ENCODE measurements at regions not wholly inside any gene's neighbourhood (a gene's known extent, or its start where the extent isn't known, plus 50 kb on each side); places are given as distances from the start of the nearest gene placed in this dataset.

DNA sequence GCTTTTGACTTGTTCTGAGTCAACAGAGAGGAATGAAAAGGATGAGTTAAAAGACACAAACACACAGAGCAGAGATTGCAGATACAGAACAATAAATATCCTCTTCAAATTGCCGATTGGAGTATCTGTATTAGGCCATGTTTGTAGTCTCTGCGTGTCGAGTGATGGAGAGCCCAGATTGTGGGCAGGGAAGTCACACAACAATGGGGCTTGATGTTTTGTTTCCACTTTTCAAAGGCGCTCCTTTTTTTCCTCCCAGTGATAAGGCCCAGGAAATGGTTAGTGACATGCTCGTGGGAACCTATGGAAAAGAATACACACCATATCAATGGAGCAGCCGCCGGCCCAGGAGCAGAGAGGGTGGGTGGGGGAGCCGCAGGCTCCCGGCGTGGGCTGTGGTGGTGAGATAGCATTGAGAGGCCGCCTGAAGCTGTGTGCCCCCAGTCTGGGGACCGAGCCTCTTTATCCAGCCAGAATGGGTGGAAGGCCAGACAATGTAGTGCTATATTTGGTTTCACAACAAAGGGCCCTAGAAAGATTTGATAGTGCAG lies 555.9 kb downstream of the INSC start (continued):
- TF ChIP-seq ESRRA (IDR thresholded peaks at IDR 0.05; ENCODE audit: borderline replicate concordance, low read depth) (no peak), TBP (optimal IDR thresholded peaks at IDR 0.05; ENCODE audit: low read depth, low read length) (peak; percentile 45), ZNF408 (CRISPR knock-in tag; IDR thresholded peaks at IDR 0.05; ENCODE audit: low read depth) (no peak)
- TF ChIP-seq, protein P1, sequence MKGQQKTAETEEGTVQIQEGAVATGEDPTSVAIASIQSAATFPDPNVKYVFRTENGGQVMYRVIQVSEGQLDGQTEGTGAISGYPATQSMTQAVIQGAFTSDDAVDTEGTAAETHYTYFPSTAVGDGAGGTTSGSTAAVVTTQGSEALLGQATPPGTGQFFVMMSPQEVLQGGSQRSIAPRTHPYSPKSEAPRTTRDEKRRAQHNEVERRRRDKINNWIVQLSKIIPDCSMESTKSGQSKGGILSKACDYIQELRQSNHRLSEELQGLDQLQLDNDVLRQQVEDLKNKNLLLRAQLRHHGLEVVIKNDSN (CRISPR knock-in tag; IDR thresholded peaks at IDR 0.05) = no peak

DNA sequence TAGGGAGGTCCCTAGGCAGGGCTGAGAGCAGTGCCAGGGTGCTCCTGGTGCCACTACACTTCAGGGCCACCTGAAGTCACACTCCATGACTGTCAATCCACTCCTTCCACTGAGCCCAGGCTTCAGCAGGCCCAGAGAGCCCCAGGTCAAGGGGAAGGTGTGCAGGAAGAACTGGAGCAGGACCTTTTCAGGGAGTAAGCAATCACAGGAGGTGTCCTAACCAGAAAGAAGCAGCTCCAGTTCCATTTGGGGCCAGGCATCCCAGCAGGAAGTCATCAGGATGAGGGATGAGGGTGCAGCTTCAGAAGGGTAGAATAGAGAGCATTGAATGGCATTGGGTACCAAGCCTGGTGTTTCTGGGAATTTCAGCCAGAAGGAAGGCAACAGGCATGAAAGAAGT lies 556.5 kb downstream of the INSC start:
- no peak for FAIRE-seq
- POLR2A ChIA-PET = interaction anchor here (0.7 kb wide), 1 partner anchor 622 kb away, joined by 3 read pairs; no protein-coding TSS in a partner anchor
- H3K9me1 ChIP-seq (ENCODE audit: control insufficient read depth, insufficient read depth, low read length) = no peaks in the 10 kb centered on the region
- no peaks in the 10 kb centered on the region; a peak in 1 of 5 replicates for H3K27me3 ChIP-seq (ENCODE audit: control insufficient read depth in 2 of 2, insufficient read depth in 2 of 2, low read length in 2 of 2)
- DNase-seq (ENCODE audit: extremely low read depth in 1 of 4, low spot score in 3 of 4) = no peak
- no TSS peak for BruUV-seq (replicated peaks)
- no peaks in the 10 kb centered on the region for H3K36me3 ChIP-seq (ENCODE audit: control insufficient read depth, insufficient read depth, low read length)
- no peaks in the 10 kb centered on the region for H4K20me1 ChIP-seq (replicated peaks; ENCODE audit: control insufficient read depth, insufficient read depth, low read length)
- in situ Hi-C loops (cut with MboI) = no loop called here
- intact Hi-C loops (cut with micrococcal nuclease) = no loop called here
- CTCF ChIA-PET (ENCODE audit: low intra/inter-chr PET ratio) = no interaction called here
- H3K4me3 ChIP-seq = no peak overlapping the region
- no peak overlapping the region for H3K9ac ChIP-seq (ENCODE audit: insufficient read depth in 1 of 2, low read depth in 2 of 2, low read length in 2 of 2)
- TF ChIP-seq, protein P2, sequence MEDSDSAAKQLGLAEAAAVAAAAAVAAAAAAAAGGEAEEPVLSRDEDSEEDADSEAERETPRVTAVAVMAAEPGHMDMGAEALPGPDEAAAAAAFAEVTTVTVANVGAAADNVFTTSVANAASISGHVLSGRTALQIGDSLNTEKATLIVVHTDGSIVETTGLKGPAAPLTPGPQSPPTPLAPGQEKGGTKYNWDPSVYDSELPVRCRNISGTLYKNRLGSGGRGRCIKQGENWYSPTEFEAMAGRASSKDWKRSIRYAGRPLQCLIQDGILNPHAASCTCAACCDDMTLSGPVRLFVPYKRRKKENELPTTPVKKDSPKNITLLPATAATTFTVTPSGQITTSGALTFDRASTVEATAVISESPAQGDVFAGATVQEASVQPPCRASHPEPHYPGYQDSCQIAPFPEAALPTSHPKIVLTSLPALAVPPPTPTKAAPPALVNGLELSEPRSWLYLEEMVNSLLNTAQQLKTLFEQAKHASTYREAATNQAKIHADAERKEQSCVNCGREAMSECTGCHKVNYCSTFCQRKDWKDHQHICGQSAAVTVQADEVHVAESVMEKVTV (CRISPR knock-in tag; IDR thresholded peaks at IDR 0.05) = no peak
- TF ChIP-seq RBM22 (IDR thresholded peaks at IDR 0.05; ENCODE audit: low read depth, low read length, poor library complexity, severe bottlenecking) (no peak), MEF2A (IDR thresholded peaks at IDR 0.05; ENCODE audit: control insufficient read depth, low read depth, low read length) (no peak), TARDBP (IDR thresholded peaks at IDR 0.05) (no peak), ZNF717 (CRISPR knock-in tag; IDR thresholded peaks at IDR 0.05) (no peak), CBFA2T3 (IDR thresholded peaks at IDR 0.05) (no peak), COPS2 (conservative IDR thresholded peaks at IDR 0.05) (no peak), RFX5 (IDR thresholded peaks at IDR 0.05; ENCODE audit: low read depth, low read length) (no peak), PURB (CRISPR knock-in tag; IDR thresholded peaks at IDR 0.05; ENCODE audit: low read depth) (no peak), TAF9B (IDR thresholded peaks at IDR 0.05; ENCODE audit: partially characterized antibody) (no peak)
- TF ChIP-seq, protein P3, sequence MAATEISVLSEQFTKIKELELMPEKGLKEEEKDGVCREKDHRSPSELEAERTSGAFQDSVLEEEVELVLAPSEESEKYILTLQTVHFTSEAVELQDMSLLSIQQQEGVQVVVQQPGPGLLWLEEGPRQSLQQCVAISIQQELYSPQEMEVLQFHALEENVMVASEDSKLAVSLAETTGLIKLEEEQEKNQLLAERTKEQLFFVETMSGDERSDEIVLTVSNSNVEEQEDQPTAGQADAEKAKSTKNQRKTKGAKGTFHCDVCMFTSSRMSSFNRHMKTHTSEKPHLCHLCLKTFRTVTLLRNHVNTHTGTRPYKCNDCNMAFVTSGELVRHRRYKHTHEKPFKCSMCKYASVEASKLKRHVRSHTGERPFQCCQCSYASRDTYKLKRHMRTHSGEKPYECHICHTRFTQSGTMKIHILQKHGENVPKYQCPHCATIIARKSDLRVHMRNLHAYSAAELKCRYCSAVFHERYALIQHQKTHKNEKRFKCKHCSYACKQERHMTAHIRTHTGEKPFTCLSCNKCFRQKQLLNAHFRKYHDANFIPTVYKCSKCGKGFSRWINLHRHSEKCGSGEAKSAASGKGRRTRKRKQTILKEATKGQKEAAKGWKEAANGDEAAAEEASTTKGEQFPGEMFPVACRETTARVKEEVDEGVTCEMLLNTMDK (IDR thresholded peaks at IDR 0.05; ENCODE audit: borderline replicate concordance, insufficient read depth, low read depth, low read length, poor library complexity, severe bottlenecking) = no peak
- peaks cover 0 to 3% of the 10 kb centered on the region in 2 experiments; a peak in 2 of 5 replicates for H3K4me1 ChIP-seq (replicated peaks in 1 of 2; ENCODE audit: control insufficient read depth in 2 of 2, insufficient read depth in 2 of 2, low read length in 2 of 2)
- no peak overlapping the region for H2AFZ ChIP-seq (ENCODE audit: low read depth, low read length)
- no peak overlapping the region for H3K27ac ChIP-seq (ENCODE audit: extremely low read depth, low read depth, low read length)
- H3K79me2 ChIP-seq (ENCODE audit: control insufficient read depth, insufficient read depth, low read length) = no peaks in the 10 kb centered on the region
- H3K4me2 ChIP-seq (ENCODE audit: insufficient read depth, low read length) = no peak overlapping the region
- no peak for ATAC-seq
- H3K9me3 ChIP-seq (replicated peaks; ENCODE audit: control insufficient read depth, insufficient read depth, low read depth, low read length) = no peaks in the 10 kb centered on the region
